ENCODE measurements at regions not wholly inside any gene's neighbourhood (a gene's known extent, or its start where the extent isn't known, plus 50 kb on each side); places are given as distances from the start of the nearest gene placed in this dataset.

GRCh38 chr11:80973786-80974185 is 1533.0 kb upstream of the TENM4 start:
- TF ChIP-seq USF2 (IDR thresholded peaks at IDR 0.05; ENCODE audit: low read length), result no peak
- TF ChIP-seq TCF12 (IDR thresholded peaks at IDR 0.05; ENCODE audit: low read depth, low read length), result no peak
- TF ChIP-seq BCL11A (IDR thresholded peaks at IDR 0.05; ENCODE audit: low read depth in 2 of 2, low read length in 2 of 2), result no peak
- TF ChIP-seq RNF2 (IDR thresholded peaks at IDR 0.05; ENCODE audit: borderline replicate concordance, low read depth, low read length, missing control alignments, poor library complexity, severe bottlenecking), result no peak
- no peak for TF ChIP-seq POLR2AphosphoS5 (IDR thresholded peaks at IDR 0.05; ENCODE audit: low read depth, low read length)
- no peak for TF ChIP-seq CTCF (IDR thresholded peaks at IDR 0.05; ENCODE audit: control extremely low read depth in 1 of 3, insufficient read depth in 1 of 3, low read depth in 1 of 3, low read length in 3 of 3)
- TF ChIP-seq JUND (IDR thresholded peaks at IDR 0.05; ENCODE audit: low read length), result no peak

Data from H1 (cell line).